ENCODE measurements at regions not wholly inside any gene's neighbourhood (a gene's known extent, or its start where the extent isn't known, plus 50 kb on each side); places are given as distances from the start of the nearest gene placed in this dataset.

GRCh38 chr1:82598337-82598736, 797.6 kb downstream of the ADGRL2 start:
- DNase-seq, result no peak

GRCh38 chr1:82597649-82598048, 796.9 kb downstream of the ADGRL2 start:
- DNase-seq, result no peak

GRCh38 chr1:82597141-82597540, 796.4 kb downstream of the ADGRL2 start:
- DNase-seq, result no peak

GRCh38 chr1:82593561-82593960, 792.8 kb downstream of the ADGRL2 start:
- DNase-seq, result no peak

GRCh38 chr1:82589588-82589987, 788.9 kb downstream of the ADGRL2 start:
- no peak for DNase-seq

GRCh38 chr1:82587371-82587770, 786.6 kb downstream of the ADGRL2 start:
- no peak for DNase-seq

- DNase-seq, result no peak
These were observed 785.7 kb downstream of the ADGRL2 start for GRCh38 chr1:82586473-82586872.

GRCh38 chr1:82582347-82582746, 781.6 kb downstream of the ADGRL2 start:
- no peak for DNase-seq

- DNase-seq, result no peak
These were observed 777.5 kb downstream of the ADGRL2 start for GRCh38 chr1:82578086-82578726.

- DNase-seq, result no peak
These were observed 766.6 kb downstream of the ADGRL2 start for GRCh38 chr1:82567348-82567747.

- DNase-seq, result no peak
These were observed 764.8 kb downstream of the ADGRL2 start for GRCh38 chr1:82565546-82565945.

- no peak for DNase-seq
These were observed 764.4 kb downstream of the ADGRL2 start for GRCh38 chr1:82565146-82565545.

- no peak for DNase-seq
These were observed 763.6 kb downstream of the ADGRL2 start for GRCh38 chr1:82564333-82564732.

- DNase-seq, result peak; percentile 6
These were observed 761.7 kb downstream of the ADGRL2 start for GRCh38 chr1:82562448-82562847.

GRCh38 chr1:82560566-82560965, 759.8 kb downstream of the ADGRL2 start:
- DNase-seq, result no peak

GRCh38 chr1:82555501-82555900, 754.8 kb downstream of the ADGRL2 start:
- DNase-seq, result no peak

GRCh38 chr1:82549841-82550240, 749.1 kb downstream of the ADGRL2 start:
- DNase-seq, result no peak

GRCh38 chr1:82542766-82543165, 742.0 kb downstream of the ADGRL2 start:
- DNase-seq, result no peak

GRCh38 chr1:82542141-82542540, 741.4 kb downstream of the ADGRL2 start:
- DNase-seq, result no peak

- no peak for DNase-seq
These were observed 739.3 kb downstream of the ADGRL2 start for GRCh38 chr1:82540006-82540405.

- DNase-seq, result no peak
These were observed 738.1 kb downstream of the ADGRL2 start for GRCh38 chr1:82538876-82539275.

- DNase-seq, result no peak
These were observed 734.3 kb downstream of the ADGRL2 start for GRCh38 chr1:82534996-82535395.

GRCh38 chr1:82525378-82525777, 724.6 kb downstream of the ADGRL2 start:
- no peak for DNase-seq

- DNase-seq, result no peak
These were observed 719.9 kb downstream of the ADGRL2 start for GRCh38 chr1:82520611-82521010.

- DNase-seq, result peak; percentile 48
These were observed 716.9 kb downstream of the ADGRL2 start for GRCh38 chr1:82517586-82517985.
